RPMI7951 (cell line): ENCODE measurements at regions not wholly inside any gene's neighbourhood (a gene's known extent, or its start where the extent isn't known, plus 50 kb on each side); places are given as distances from the start of the nearest gene placed in this dataset.

Experiments
- DNase-seq: peaks from one replicate; pipeline ENCODE4 v3.0.0-alpha.2; 2012; ENCODE audit warnings: low read depth

DNA sequence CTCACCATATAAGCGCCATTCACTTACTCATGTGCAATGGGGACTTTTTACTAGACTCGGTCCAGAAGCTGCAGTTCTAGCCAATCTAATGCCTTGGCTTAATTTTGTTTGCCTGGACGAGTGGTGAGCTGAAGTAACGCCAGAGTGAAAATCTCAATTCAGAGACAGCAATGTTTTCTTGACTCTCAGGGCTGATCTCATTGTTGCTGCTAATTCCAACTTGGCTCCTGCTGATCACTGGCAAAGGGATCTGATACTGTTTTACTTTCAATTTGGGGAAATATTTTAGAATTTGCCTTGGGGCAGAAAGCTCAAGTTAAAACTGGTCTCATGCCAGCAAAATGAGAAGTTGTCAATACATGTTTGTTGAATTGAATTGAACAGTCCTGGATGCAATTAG lies 906.6 kb upstream of the CDH2 start:
- DNase-seq = peak; percentile 29

DNA sequence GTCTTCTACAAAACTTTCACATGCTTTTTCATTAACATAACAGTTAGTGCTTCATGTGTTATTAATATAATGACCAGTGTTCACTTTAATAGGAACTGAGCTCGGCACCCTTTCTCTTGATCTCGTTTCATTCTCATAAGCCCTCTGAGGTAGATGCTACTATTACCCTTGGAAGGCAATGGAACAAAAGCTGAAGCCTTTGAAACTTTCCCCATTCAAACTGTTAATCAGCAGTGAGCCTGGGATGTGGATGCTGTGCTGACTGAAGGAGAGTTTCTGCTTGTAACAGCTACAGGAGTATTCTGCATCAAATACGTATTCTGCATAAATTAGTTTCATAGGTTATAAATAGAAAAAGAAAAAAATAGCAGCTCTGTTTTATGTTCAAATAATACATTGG lies 904.0 kb upstream of the CDH2 start:
- DNase-seq = no peak

DNA sequence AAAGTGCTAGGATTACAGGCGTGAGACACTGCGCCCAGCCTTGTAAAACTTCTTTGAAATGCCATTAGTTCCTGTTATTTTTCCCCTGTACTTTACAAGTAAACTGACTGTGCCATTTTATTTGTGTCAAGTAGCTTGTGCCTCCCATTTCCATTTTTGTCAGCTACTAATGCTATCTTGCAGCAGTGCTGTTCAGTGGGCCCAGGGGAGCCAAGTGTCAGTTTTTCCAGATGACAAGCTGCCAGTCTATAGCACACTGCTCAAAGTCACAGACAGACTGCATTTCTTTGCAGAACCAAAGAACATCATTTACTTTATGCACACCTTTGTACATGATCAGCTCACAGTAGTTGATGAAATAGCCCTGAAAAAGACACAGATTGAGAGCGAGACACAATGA lies 901.3 kb upstream of the CDH2 start:
- DNase-seq = no peak

DNA sequence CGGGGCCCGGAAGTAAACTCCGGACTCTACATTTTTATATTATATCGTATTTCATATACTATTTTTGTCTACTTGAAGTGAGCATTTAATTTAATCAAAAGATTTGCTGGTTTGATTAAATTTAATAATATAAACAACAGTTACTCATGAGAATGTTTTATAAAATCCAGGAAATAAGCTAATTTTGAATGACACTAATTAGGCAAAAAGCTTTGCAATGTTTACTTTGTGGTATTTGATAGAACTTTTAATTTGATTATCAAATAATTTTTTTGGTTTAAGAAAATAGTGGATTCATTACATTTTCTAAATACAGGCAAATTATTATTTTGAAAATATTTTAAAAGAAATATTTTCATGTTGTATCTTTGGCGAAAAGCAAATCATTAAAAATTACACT lies 900.4 kb upstream of the CDH2 start:
- DNase-seq = no peak

DNA sequence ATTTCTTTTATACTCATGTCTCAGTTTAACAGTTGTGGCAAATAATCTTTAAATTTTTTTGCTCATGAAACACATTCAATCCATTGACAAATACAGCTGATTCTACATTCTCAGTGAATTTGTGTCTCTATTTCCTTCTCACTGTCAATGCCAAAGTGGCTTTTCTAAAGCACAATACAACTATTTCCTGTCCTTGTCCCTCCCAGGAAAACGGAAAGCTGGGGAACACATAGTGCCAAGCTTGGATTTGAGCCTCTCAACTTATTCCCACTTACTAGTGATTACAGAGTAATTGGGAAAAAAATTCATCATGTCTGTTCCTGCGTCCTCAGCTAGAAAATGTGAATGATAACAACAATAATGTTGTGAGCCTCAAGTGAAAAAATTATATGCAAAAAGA lies 899.7 kb upstream of the CDH2 start:
- DNase-seq = no peak

DNA sequence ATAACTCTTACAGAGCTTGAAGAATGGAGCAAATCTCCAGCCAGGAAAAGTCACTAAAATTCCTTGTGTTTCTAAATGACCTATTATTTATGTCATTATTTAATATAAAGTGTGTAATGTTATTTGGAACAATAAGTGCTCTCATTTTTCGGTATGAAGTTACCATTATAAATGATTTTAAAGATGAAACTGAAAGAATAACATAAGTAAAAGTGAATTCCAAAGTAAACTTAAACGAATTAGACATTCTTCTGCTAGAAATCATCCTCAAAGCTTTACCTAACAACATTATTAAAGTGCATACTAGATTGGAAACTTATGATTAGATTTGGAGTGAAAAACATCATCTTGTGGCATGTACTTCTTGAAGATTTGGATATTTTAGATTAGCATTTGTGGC lies 897.2 kb upstream of the CDH2 start:
- no peak for DNase-seq

DNA sequence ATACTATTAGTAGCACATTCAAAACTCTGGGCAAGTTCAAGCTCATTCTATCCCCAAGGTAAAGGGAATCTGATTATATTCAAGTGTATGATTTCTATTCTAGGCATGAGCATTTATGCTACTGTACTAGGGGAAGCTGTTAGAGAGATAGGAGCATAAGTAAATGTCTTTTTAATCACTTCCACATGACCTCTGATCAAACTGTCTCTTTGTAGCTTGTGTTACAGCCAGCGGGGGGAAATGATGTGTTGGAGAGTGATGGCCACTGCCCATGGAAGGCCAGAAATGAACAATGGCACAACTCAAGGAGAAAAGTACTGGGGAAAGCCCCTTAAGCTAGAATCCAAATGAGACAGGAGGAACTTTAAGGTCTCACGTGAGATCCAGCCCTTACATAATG lies 894.9 kb upstream of the CDH2 start:
- DNase-seq = peak; percentile 16

DNA sequence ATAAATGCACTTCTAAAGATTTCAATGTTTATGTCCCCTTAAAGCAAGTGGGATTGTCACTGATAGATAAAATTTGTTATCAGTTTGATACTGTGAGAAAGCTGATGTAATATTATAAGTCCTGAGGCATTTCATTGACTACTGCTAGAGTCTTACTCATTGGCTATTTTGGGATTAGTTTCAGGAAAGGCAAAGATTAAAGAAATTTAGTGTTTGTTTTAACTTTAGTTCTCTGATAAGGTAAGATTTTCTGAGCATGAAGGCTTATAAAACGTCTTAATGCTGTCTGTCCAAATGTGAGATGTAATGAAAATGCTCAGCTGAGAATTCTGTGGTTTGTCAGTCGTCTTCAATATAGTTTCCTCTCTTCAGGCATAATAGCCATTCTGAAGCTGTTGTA lies 886.4 kb upstream of the CDH2 start:
- DNase-seq = no peak

DNA sequence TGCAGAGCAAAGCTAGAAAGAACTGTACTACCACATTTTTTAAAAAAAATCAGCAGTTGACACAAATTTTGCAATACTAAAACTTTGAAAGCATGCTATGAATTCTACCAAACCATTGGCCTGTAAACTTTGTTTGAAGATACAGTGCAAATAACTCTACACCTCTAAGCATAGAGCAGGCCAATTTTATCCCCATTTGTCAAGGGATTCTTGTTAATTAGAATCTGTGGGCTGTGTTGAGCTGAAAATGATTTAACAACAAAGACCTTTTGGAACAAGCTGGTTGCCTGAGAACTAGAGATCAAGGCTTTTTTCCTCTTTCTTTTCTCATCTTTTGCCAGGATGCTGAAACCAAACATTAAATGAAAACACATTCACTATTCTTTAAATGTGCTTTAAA lies 886.0 kb upstream of the CDH2 start:
- DNase-seq = no peak

DNA sequence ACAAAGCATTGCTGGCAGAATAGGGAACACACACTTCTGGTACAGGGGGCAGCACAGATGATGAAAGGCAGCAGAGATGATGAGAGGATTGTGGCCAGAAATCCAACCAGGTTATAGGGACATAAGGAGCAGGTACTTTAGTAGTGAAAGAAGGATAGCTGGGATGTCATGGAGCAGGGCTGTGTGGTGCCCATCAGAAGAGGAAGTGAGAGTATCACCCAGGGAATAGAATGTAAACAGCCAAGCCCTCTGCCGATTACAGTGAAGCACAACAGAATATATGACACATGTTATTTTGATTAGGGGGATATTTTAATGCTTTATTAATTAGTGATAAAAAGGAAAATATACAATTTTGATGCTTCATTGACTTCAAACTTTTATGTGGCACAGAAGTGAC lies 883.4 kb upstream of the CDH2 start:
- no peak for DNase-seq

DNA sequence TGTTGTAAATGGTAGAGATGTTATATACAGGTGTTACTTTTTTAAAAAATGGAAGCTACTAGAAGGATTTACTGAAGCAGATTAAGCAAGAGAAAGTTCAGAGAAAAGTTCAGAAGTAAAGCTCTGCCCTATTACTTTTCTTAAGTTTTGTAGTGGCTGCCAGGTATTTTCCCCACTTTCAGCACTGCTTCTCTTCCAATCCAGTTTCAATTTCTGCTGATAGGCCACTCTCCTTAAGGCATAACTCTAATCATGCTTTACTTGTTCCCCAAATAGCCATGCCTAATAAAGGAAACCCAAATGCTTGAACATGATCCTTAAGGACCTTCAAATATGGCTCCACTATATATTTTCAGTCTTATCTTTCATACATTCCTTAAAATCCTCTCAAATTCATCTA lies 880.8 kb upstream of the CDH2 start:
- DNase-seq = no peak

DNA sequence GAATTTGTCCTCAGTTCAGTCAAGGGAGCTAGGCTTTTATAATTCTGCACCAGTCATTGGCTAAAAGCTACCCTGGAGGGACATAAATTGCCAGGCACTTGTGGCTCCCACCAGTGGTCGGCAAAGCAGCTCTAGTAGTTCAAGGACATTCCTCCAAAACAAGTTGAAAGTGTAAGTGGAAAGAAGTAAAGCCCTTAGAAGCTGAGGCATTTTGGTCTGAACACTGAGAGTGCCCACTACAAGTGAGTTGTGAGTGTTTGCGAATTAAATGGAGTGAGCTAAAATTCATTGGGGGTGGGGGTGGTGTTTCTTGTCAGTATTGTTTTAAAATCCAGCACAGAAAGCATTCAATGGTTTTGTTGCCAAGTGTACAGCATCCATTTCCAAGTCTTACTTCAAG lies 879.9 kb upstream of the CDH2 start:
- no peak for DNase-seq

DNA sequence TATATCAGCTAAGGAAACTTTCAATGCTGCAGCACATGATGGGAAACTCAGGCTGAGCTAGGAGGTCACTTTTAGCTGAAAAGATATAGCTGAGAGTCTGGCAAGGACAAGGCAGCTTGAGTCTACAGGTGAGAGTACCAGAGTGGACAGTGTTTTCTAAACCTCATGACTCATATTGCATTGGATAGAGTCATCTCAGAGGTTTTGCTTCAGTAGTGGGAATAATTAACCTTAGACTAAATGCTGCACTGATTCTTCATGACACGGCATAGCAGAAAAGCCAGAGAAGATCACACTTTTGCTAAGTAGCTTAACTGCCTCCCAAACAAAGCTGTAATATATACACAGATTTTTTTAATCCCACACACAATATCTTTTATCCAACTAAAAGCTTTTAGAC lies 865.0 kb upstream of the CDH2 start:
- no peak for DNase-seq

DNA sequence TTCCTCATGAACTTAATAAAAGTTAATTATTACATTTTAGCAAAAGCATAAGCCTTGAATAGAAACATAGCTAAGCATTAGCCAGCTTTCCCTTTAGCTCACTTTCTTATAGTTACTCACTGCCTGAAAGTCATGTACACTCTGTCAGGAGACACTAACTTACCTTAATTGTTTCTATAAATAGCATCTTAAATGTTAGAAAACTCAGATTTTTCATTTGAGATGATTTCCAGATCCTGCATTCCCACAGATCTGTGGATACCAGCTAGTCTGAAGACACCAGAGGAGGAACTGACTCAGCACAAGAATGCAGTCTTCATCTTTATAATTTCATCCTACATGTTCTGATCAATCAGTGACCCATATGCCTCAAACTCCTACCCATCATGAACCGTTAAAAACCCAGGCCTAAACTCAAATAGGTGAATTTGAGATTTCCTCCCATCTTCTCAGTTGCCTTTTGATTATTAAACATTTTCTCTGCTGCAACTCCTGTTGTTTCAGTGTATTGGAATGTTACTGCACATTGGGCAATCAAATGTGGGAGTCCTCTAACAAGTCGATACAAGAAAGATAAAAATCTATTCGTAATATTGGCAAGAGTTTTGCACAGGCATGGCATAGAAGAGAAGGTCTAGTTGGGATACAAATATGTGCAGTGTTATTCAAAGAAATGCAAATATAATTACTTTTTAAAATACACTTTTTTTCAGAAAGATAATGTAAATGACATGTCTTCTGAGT lies 857.4 kb upstream of the CDH2 start:
- DNase-seq = no peak

DNA sequence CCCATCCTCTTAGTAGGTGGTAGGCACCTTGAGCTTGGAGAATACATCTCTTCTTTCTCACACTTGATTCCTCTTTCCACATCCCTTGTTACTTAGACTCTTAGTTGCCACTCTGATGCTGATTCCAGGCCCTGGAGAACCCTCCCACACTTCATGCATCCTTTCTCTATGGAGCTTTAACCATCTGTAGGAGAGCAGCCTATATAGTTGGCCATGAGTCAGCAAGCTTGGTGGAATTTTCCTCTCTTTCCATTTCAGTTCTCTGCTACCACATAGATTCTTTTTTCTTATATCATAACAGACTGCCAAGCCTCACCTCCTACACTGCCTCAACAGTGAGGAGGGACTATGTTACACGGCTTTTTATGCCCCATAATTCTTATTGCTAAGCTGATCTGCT lies 851.6 kb upstream of the CDH2 start:
- DNase-seq = no peak

DNA sequence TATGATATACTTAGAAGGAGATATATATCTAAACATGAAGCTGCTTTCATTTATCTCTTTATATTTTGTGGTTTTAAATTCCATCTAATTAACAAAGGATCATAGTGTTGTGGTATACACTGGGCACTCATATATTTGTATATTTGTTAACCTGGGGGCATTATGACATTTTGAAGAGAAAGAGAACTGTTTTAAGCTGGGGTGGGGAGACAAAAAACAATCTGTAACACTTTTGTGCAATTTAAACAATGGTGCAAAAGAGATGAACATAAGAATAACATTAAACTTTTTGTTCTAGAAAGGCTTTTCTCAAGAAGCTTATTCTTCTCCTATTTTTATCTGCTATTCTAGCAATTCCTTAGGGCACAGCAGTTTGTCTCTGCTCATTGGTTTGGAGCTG lies 842.0 kb upstream of the CDH2 start:
- DNase-seq = no peak

DNA sequence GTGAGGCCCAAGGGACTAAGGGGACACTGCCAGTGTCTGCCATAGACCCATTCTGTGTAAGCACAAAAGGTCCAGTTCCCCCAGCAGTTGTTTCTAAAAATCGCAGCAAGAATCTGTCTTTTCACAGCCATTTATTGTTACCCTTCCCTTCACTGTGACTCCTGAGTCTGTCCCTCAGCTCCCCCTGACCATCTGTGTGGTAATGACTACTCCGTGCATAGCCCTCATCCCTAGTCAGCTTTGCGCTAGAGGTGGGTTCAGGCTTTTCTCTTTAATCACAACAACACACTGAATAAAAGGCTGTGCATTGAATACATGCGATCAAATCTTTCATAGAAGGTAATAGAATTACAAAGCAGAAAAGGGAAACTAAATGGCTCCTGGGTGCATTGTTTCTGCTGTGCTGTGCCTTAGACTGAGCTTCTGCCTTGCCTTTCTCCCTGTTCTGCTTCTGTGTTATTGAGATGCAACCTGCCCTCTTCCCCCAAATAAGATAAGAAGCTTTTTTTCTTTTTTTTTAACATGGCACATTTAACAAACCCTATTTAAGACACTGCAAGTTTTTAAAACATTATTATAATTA lies 836.0 kb upstream of the CDH2 start:
- DNase-seq = no peak

DNA sequence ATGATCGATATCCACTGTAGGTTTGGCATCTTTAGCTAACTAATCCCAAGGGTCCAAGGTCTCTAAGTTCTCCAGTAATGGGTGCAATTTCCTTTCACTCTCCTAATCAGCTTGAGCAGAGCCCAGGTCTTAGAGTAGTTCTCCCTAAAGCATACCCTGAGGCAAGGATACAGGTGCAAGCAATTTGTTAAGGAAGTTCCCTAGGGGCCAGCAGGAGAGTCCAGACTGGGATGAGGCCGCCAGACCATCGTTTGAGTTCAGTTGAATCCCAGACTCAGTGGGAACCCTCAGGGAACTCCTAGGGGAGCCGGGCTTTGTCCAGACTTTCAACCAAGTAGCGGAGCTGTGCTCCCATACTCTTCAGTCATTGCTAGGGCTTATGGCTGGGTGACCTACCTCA lies 835.4 kb upstream of the CDH2 start:
- DNase-seq = no peak

DNA sequence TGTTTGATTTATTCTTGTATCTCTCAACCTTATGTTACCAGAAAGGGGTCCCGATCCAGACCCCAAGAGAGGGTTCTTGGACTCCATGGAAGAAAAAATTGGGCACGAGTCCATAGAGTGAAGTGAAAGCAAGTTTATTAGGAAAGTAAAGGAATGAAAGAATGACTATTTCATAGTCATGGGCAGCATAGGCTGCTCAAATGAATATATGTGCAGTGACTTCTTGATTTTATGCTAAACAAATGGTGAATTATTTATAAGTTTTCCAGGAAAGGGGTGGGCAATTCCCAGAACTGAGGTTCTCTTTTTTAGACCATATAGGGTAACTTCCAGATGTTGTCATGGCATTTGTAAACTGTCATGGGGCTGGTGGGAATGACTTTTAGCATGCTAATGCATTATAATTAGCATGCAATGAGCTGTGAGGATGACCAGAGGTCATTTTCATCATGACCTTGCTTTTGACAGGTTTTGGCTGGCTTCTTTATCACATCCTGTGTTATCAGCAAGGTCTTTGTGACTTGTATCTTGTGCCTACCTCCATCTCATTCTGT lies 832.4 kb upstream of the CDH2 start:
- no peak for DNase-seq

DNA sequence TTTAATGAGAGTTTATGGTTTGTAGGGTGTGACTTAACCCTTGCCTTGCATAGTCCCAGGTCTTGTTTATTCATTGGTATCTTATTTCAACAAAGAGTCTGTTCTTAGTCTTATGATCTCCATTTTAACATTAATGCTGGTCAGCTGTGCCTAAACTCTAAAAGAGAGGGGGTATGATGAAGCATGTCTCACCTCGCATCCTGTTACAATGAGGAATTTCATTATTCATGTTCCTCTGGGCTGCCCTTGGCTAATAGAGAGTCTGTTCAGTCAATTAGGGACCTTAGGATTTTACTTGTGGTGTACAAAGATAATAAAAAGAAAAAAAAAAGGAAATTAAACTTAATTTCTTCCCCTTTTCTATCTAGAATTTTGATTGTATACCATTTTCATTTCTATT lies 831.9 kb upstream of the CDH2 start:
- DNase-seq = no peak

DNA sequence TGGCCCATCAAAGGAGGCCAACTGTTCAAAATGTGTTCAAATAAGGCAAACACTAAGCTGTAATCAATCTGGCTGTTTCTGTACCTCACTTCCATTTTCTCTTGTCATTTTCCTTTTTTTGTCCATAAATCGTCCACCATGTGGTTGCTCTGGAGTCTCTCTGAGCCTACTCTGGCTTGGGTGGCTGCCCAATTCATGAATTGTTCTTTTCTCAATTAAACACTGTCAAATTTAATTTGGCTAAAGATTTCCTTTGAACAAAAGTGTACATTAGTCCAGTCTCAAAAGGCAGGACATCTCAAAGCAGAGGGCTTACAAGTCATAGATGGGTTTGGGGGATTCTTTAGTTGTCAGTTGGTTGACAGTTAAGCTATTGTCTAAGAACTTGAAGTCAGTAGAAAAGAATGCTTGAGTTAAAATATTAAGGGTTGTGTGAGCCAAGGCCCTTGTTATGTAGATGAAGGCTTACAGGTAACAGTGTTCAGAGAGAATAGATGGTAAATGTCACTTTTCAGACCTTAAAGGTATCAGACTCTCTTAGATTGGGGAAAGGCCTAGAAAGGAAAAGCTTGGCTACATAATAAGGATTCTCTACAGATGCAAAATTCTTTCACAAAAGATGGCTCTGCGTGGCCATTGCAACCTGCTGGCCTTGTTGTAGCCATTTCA lies 831.2 kb upstream of the CDH2 start:
- no peak for DNase-seq

DNA sequence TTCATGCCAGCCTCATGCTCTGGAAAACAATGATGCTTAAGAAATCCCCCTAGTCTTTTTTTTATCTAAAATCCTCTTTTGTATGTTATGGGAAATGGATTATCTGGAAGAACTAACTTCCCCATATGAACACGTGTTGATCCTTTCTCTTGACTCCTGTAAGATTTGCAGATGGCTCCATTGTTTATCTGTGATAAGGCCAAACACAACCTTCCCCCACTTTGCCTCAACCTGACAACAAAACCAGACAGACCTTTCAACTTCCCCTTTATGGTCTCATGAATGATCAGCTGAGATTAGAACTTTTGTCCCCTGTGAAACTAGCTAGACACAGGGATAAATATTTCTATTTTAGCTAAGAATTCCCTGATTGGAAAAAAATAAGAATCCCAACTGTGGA lies 828.0 kb upstream of the CDH2 start:
- DNase-seq = no peak

DNA sequence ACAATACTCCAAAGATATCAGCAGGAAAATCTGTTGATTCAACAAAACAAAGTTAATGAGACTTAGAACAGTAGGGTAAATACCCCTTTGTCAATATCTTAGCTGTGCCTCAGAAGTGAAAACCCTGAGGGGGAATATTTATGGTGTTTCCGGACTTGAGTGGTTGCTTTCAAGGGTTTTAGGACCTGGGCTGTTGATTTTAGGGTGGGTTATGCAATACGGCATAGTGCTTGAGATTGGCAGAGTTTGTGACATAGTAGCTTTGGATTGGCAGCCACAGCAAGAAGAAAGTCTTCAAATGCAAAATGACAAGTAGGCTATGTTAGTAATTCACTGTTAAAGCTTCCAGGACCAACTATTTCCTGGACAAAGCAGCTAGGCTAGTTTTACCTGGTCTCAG lies 826.3 kb upstream of the CDH2 start:
- peak; percentile 43 for DNase-seq
